PC-3 (cell line): ENCODE measurements at regions not wholly inside any gene's neighbourhood (a gene's known extent, or its start where the extent isn't known, plus 50 kb on each side); places are given as distances from the start of the nearest gene placed in this dataset.
"Not testable (repeated sequence)": the region's sequence is repeated elsewhere in the genome, so short reads cannot be mapped to it uniquely, and the experiment has no call there.

Source experiments
- ATAC-seq: fragments of 200-7000 bp; cut with Tn5 transposase; 2 replicates; pipeline ENCODE4 v1.9.1; 2020; ENCODE audit warnings: mild to moderate bottlenecking, moderate library complexity
- BruUV-seq: library from RNA; stranded (reverse); fragments of 400-500 nt; replicated peaks from 2 replicates; lab custom pipeline; 2021; lab: Mats Ljungman, UMichigan
- CTCF ChIA-PET: fragments of 300-600 bp; sonication (Branson Sonifier 250); formaldehyde crosslinking; loops from one replicate; lab custom pipeline; 2022; ENCODE audit warnings: antibody characterized with exemption; lab: Charles Lee
- POLR2A ChIA-PET: fragments of 300-600 bp; sonication (Branson Sonifier 250); formaldehyde crosslinking; loops from one replicate; lab custom pipeline; 2022; ENCODE audit warnings: antibody characterized with exemption; ENCODE audit not compliant: unreplicated experiment; lab: Charles Lee
- DNase-seq: peaks from one replicate; pipeline ENCODE4 v3.0.0-alpha.2; 2015
- H2AFZ ChIP-seq: fragments of 300-600 bp; sonication (generic); 2 replicates; pipeline ENCODE4 v1.6.0; 2016; ENCODE audit warnings: antibody characterized with exemption, low read length
- H3F3A ChIP-seq: fragments of 300-600 bp; sonication (generic); one replicate; pipeline ENCODE4 v1.6.0; 2017; ENCODE audit warnings: antibody characterized with exemption, low read length, control low read depth, mild to moderate bottlenecking; ENCODE audit not compliant: unreplicated experiment
- H3K27ac ChIP-seq: fragments of 300-600 bp; sonication (generic); 2 replicates; pipeline ENCODE4 v1.5.1; 2016; ENCODE audit warnings: mild to moderate bottlenecking, low read length
- H3K27me3 ChIP-seq: fragments of 300-600 bp; sonication (generic); 2 replicates; pipeline ENCODE4 v1.6.1; 2016; ENCODE audit warnings: low read length, mixed read lengths
- H3K36me3 ChIP-seq: fragments of 300-600 bp; sonication (generic); 2 replicates; pipeline ENCODE4 v1.6.1; 2016; ENCODE audit warnings: low read depth, mixed run types, low read length, mixed read lengths
- H3K4me1 ChIP-seq: fragments of 300-600 bp; sonication (generic); 2 replicates; pipeline ENCODE4 v1.5.1; 2016; ENCODE audit warnings: low read length; ENCODE audit not compliant: insufficient read depth
- H3K4me2 ChIP-seq: fragments of 300-600 bp; sonication (generic); 2 replicates; pipeline ENCODE4 v1.6.0; 2016; ENCODE audit warnings: low read length
- H3K4me3 ChIP-seq: fragments of 300-600 bp; sonication (generic); 2 replicates; pipeline ENCODE4 v1.5.1; 2016; ENCODE audit warnings: mild to moderate bottlenecking, low read length, mixed read lengths
- H3K79me2 ChIP-seq: fragments of 300-600 bp; sonication (generic); 2 replicates; pipeline ENCODE4 v1.6.1; 2017; ENCODE audit warnings: low read length, mixed read lengths
- H3K9ac ChIP-seq: fragments of 300-600 bp; sonication (generic); 2 replicates; pipeline ENCODE4 v1.6.0; 2016; ENCODE audit warnings: mild to moderate bottlenecking, low read length
- H3K9me2 ChIP-seq: fragments of 300-600 bp; sonication (generic); replicated peaks from 2 replicates; pipeline ENCODE4 v1.6.1; 2016; ENCODE audit warnings: mixed run types, low read length, mixed read lengths
- H3K9me3 ChIP-seq: fragments of 300-600 bp; sonication (generic); 2 replicates; pipeline ENCODE4 v1.6.1; 2016; ENCODE audit warnings: low read length, mixed read lengths
- H4K20me1 ChIP-seq: fragments of 300-600 bp; sonication (generic); 2 replicates; pipeline ENCODE4 v1.6.1; 2016; ENCODE audit warnings: low read length, mixed read lengths
- CTCF ChIP-seq: fragments of 300-600 bp; sonication (generic); conservative IDR thresholded peaks from 2 replicates; pipeline ENCODE4 v1.5.1; 2017; ENCODE audit warnings: antibody characterized with exemption, low read depth, mild to moderate bottlenecking, low read length
- EZH2 ChIP-seq: fragments of 300-600 bp; sonication (generic); IDR thresholded peaks from one replicate; pipeline ENCODE4 v1.6.1; 2017; ENCODE audit warnings: antibody characterized with exemption, mild to moderate bottlenecking, low read length; ENCODE audit not compliant: unreplicated experiment
- EZH2phosphoT487 ChIP-seq: fragments of 300-600 bp; sonication (generic); IDR thresholded peaks from 2 replicates; pipeline ENCODE4 v1.6.1; 2018; ENCODE audit warnings: mild to moderate bottlenecking, antibody characterized with exemption, low read length, borderline replicate concordance
- intact Hi-C: fragments of 100-400 bp; cut with micrococcal nuclease; formaldehyde crosslinking; loops from 2 replicates; pipeline ENCODE4 v1.9.0; 2023

- no peak for DNase-seq
- POLR2A ChIA-PET, result no interaction called here
Measured at GRCh38 chr5:7271435-7272084, 124.4 kb upstream of the ADCY2 start.

GRCh38 chr5:7272408-7272965, 123.5 kb upstream of the ADCY2 start:
- ChIA-PET POLR2A (no interaction called here), CTCF (no interaction called here)
- no peaks in the 10 kb centered on the region for H3K9me2 ChIP-seq
- no peak for TF ChIP-seq EZH2
- no peaks in the 10 kb centered on the region for H4K20me1 ChIP-seq
- H2AFZ ChIP-seq, result no peak overlapping the region
- intact Hi-C loops, result no loop called here
- H3K79me2 ChIP-seq, result no peaks in the 10 kb centered on the region
- H3K36me3 ChIP-seq, result no peaks in the 10 kb centered on the region
- no peak overlapping the region for H3K4me3 ChIP-seq
- H3K9ac ChIP-seq, result no peak overlapping the region
- no peaks in the 10 kb centered on the region for H3F3A ChIP-seq
- peaks cover 61% of the 10 kb centered on the region for H3K27me3 ChIP-seq
- H3K4me2 ChIP-seq, result no peak overlapping the region
- H3K9me3 ChIP-seq, result no peaks in the 10 kb centered on the region
- no peak for ATAC-seq
- DNase-seq, result no peak
- no peaks in the 10 kb centered on the region for H3K4me1 ChIP-seq
- no peak overlapping the region for H3K27ac ChIP-seq
- no TSS peak for BruUV-seq

More at GRCh38 chr5:7271435-7272084, 124.4 kb upstream of the ADCY2 start:
- no peak overlapping the region for H3K4me3 ChIP-seq
- H3K4me1 ChIP-seq, result no peaks in the 10 kb centered on the region
- no peak overlapping the region for H3K4me2 ChIP-seq
- intact Hi-C loops, result no loop called here
- no peak overlapping the region for H2AFZ ChIP-seq
- no peak overlapping the region for H3K9ac ChIP-seq
- H3F3A ChIP-seq, result no peaks in the 10 kb centered on the region
- H3K36me3 ChIP-seq, result no peaks in the 10 kb centered on the region
- H3K27me3 ChIP-seq, result peaks cover 61% of the 10 kb centered on the region
- no peak for ATAC-seq
- H3K9me3 ChIP-seq, result no peaks in the 10 kb centered on the region
- no peaks in the 10 kb centered on the region for H3K9me2 ChIP-seq
- no peak overlapping the region for H3K27ac ChIP-seq
- BruUV-seq, result no TSS peak
- CTCF ChIA-PET, result no interaction called here
- no peaks in the 10 kb centered on the region for H4K20me1 ChIP-seq
- TF ChIP-seq EZH2 (no peak), EZH2phosphoT487 (no peak), CTCF (no peak)
- H3K79me2 ChIP-seq, result no peaks in the 10 kb centered on the region

- Histone ChIP-seq H3K9me3 (no peaks in the 10 kb centered on the region), H3K27ac (no peak overlapping the region), H3K4me2 (no peak overlapping the region), H4K20me1 (no peaks in the 10 kb centered on the region), H3K36me3 (no peaks in the 10 kb centered on the region), H3K79me2 (no peaks in the 10 kb centered on the region), H3K4me3 (no peak overlapping the region), H3K4me1 (no peaks in the 10 kb centered on the region), H2AFZ (no peak overlapping the region), H3K9ac (no peak overlapping the region), H3K27me3 (peaks cover 68% of the 10 kb centered on the region), H3F3A (no peaks in the 10 kb centered on the region), H3K9me2 (no peaks in the 10 kb centered on the region)
- POLR2A ChIA-PET, result no interaction called here
- ATAC-seq (no peak), DNase-seq (no peak)
- CTCF ChIA-PET, result no interaction called here
- intact Hi-C loops, result no loop called here
- TF ChIP-seq EZH2phosphoT487, result no peak
- TF ChIP-seq EZH2, result no peak
- TF ChIP-seq CTCF, result no peak
- BruUV-seq, result no TSS peak
Measured at GRCh38 chr5:7274203-7274602, 121.7 kb upstream of the ADCY2 start.

GRCh38 chr5:7289634-7290033, 106.3 kb upstream of the ADCY2 start:
- H4K20me1 ChIP-seq, H3K4me3 ChIP-seq, H3K9me2 ChIP-seq, ATAC-seq, H3K9me3 ChIP-seq, H2AFZ ChIP-seq, H3K36me3 ChIP-seq, H3F3A ChIP-seq, BruUV-seq, H3K9ac ChIP-seq, intact Hi-C loops, H3K79me2 ChIP-seq, H3K27ac ChIP-seq, POLR2A ChIA-PET, CTCF ChIA-PET, H3K4me1 ChIP-seq, H3K4me2 ChIP-seq, DNase-seq, H3K27me3 ChIP-seq: not testable (repeated sequence)

GRCh38 chr5:7297821-7298220, 98.1 kb upstream of the ADCY2 start:
- H3K4me1 ChIP-seq, H3K36me3 ChIP-seq, BruUV-seq, CTCF ChIA-PET, H3K79me2 ChIP-seq, H3K4me2 ChIP-seq, H2AFZ ChIP-seq, DNase-seq, ATAC-seq, H3K9me3 ChIP-seq, intact Hi-C loops, H4K20me1 ChIP-seq, H3K9ac ChIP-seq, H3K27ac ChIP-seq, H3K9me2 ChIP-seq, H3K4me3 ChIP-seq, POLR2A ChIA-PET, H3F3A ChIP-seq, H3K27me3 ChIP-seq: not testable (repeated sequence)
